ENCODE measurements at regions not wholly inside any gene's neighbourhood (a gene's known extent, or its start where the extent isn't known, plus 50 kb on each side); places are given as distances from the start of the nearest gene placed in this dataset.
"Not testable (repeated sequence)": the region's sequence is repeated elsewhere in the genome, so short reads cannot be mapped to it uniquely, and the experiment has no call there.

DNA sequence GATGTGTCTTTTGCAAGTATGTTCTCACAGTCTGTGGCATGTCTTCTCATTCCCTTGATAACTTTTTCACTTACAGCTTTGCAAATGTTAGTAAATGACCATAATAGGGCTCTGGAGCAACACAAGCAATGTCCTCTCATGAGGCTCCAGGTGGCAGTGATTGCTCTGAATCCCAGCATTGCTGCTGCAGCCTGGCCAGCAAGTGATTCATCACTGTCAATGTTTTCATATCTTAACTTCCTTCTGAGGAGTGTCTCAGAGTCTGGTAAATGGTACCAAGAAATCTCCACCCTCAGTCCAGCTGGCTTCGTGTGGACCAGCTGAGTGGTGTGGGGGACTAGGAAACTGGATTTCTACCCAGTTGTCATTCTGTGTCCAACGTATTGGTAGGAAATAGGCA is 139.6 kb downstream of the MYLK4 start:
- peak; percentile 31 for DNase-seq (ENCODE audit: low read depth, low spot score)

GRCh38 chr6:2608503-2608902 is 142.2 kb downstream of the MYLK4 start:
- DNase-seq (ENCODE audit: low read depth, low spot score) = no peak

- no peak for DNase-seq (ENCODE audit: low read depth, low spot score)
These were observed 150.4 kb downstream of the MYLK4 start for GRCh38 chr6:2600363-2600762.

DNA sequence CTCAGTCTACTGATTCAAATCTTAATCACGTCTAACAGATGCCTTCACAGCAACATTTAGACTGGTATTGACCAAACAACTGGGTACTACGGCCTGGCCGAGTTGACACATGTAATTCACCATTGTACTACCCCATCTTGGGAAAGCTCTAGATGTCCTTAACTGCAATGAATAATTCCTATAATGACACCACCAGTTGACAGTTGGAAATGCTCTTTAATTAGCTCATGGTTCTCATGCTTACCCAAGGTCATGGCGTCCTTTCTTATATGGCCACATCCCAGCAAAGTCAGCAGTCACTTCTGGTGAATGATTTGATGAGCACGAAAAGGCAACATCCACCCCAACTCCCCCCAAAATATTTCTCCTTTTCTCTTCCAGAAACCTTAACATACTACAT is 150.9 kb downstream of the MYLK4 start:
- no peak for DNase-seq (ENCODE audit: low read depth, low spot score)

DNA sequence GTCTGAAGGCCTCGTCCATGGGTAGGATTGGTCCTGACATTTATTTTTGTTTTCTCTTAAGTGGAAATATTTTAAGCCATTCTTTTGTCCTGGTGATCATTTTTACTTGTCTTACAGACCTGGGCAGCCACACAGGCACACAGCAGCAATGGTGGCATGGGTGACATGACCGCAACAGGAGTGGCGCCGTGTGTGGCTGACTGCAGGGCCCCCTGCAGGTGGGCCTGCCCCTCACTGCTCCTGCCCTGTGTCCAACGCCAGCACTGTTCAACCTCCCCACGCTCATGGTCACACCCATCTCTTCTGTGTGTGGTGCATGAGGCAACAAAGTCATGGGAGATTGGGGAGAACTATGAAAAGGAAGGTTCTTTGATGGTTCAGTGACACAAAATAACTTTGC is 151.9 kb downstream of the MYLK4 start:
- DNase-seq (ENCODE audit: low read depth, low spot score) = no peak

DNA sequence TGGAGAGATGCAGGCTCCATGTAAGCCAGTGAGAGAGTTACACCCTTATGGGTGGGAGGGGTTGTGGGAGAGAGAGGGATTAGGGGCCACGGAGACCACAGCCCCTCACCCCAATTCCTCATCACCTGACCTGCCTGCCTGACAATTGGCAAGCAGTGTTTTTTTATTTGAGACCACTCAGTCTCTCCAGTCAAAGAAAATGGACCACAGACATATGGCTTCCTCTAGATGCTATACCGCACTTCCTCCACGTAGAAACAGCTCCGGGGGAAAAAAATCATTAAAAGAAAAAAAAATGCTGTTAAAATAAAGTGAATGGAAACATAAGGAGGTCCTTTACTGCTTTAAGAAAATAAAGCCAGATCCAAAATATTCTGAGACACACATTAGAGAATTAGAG is 152.7 kb downstream of the MYLK4 start:
- DNase-seq (ENCODE audit: low read depth, low spot score) = no peak

DNA sequence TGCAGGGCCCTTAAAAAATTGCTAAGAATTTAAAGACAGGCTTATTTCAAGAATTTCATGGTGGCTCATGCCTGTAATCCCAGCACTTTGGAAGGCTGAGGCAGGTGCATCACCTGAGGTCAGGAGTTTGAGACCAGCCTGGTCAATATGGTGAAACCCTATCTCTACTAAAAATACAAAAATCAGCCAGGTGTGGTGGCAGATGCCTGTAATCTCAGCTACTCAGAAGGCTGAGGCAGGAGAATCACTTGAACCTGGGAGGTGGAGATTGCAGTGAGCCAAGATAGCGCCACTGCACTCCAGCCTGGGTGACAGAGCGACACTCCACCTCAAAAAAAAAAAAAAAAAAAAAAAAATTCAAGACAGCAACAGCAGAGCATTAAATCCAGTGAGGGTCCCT is 153.3 kb downstream of the MYLK4 start:
- not testable (repeated sequence) for DNase-seq (ENCODE audit: low read depth, low spot score)

DNA sequence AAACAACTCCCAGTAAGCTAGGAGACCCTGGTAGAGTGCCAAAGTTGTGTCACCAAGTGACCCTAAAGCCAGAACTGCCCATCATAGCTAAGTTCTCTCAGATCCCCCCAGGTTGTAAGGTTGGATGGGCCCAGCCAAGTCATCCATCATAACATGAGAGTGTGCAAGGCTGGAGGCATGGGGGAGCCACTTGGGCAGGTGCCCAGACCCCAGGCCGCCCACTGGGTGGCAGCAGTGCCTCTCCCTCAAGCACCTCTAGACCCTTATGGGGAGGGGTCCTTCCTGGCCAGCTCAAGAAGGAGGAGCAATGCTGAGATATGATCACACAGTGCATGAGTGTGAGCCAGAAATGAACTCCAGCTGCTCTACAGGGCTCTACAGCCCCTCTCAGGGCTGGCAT is 154.5 kb downstream of the MYLK4 start:
- no peak for DNase-seq (ENCODE audit: low read depth, low spot score)

DNA sequence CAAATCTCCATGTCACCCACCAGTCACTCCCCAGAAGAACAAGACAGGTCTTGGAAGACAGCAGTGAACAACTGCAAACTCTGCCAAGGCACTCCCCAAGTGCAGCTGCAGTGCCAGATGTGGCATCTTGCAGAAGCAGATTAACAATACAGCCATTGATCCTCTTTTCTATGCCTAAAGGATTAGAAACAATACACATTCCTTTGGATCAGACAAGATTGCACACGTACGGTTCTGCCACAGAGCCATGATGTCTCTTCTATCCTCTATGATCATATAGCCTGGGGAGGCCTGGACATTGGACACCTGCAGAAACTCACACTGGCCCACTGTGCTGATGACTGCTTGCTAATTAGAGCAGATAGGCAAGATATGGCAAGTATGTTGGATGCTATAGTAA is 155.9 kb downstream of the MYLK4 start:
- no peak for DNase-seq (ENCODE audit: low read depth, low spot score)

DNA sequence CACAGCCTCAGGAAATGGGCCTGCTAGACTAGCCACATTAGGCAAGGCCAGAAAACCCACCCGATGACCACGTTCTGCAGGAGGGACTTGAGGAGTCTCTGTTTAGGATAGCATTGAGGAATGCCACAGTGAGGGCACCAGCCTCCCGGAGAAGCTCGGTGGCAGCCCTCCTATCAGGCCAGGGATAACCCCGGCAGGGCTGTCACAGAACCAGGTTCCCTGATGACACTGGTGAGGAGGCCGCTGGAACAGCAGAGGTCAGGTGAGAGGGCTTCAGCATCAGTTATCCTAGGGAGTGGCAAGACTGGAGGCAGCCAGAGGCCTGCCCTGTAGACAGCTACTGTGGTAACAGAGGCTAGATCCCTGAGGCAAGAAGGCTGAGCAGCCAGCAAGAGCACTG is 157.6 kb downstream of the MYLK4 start:
- DNase-seq (ENCODE audit: low read depth, low spot score) = no peak

DNA sequence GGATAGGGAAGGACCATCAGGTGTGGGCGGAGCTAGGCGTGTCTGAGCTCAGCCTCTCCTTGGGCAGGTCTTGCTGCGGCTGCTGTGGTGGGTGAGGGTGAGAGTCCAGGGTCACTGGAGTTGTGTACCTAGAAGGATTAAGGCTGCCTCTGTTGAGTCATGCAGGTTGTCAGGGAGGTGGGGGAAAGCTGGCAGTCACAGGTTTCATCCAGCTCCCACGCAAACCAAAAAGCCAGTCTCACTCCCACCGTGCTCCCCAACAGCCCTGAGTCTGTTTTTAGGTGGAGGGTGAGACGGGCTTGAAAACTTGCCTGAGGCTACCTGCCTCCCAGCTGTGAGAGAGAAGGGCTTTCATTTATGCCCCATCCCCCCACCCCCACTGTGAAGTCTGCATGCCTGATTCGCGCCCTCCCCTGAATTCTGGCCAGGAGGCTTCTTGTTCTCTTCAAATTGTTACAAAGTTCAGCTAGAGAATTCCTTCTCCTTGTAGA is 161.5 kb downstream of the MYLK4 start:
- DNase-seq (ENCODE audit: low read depth, low spot score) = no peak

DNA sequence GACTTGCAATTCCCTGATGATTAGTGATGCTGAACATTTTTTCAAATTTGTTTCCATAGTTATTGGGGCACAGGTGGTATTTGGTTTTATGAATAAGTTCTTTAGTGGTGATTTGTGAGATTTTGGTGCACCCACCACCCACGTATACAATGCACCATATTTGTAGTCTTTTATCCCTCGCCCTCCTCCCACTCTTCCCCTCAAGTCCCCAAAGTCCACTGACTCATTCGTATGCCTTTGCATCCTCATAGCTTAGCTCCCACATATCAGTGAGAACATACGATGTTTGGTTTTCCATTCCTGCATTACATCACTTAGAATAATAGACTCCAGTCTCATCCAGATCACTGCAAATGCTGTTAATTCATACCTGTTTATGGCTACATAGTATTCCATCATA is 167.3 kb downstream of the MYLK4 start:
- DNase-seq (ENCODE audit: low read depth, low spot score) = no peak

- DNase-seq (ENCODE audit: low read depth, low spot score) = no peak
These were observed 168.5 kb downstream of the MYLK4 start for GRCh38 chr6:2582268-2582667.

DNA sequence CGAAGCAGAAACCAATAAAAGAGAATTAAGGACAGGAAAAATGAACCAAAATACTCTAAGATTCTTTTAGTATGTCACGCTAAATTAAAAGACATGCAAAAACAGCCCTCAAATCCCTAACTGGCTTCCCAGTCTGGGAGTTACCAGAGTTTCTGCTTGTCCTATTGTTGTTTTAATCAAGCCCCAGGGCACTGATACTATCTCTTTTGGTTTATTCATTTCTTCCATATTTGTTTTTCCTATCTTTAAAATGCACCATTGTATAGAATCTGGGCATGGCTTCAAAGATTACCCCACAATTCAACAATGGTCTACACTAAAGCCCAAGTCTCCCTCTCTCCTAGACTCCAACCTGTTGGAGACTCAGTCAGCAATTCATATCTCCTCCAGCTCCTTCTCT is 169.1 kb downstream of the MYLK4 start:
- DNase-seq (ENCODE audit: low read depth, low spot score) = no peak

DNA sequence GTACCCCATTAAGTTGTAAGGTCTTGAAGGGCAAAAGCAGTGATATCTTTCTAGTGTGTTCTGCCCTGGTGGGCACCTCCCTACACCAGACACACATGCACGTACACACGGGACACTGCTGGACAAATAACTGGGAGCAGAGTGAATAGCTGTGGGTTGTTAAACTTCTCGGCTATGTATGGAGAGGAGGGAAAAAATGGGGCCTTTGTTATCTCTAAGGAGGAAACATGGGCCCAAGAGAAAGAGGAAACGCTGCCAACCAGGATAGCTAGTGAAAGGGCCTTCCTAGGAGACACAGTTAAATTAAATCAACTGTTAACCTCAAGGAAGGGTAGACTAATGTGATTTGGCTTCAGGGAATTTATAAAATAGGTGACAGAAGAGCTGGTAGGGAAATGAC is 169.7 kb downstream of the MYLK4 start:
- DNase-seq (ENCODE audit: low read depth, low spot score) = no peak

- no peak for DNase-seq (ENCODE audit: low read depth, low spot score)
These were observed 170.7 kb downstream of the MYLK4 start for GRCh38 chr6:2579804-2580570.

DNA sequence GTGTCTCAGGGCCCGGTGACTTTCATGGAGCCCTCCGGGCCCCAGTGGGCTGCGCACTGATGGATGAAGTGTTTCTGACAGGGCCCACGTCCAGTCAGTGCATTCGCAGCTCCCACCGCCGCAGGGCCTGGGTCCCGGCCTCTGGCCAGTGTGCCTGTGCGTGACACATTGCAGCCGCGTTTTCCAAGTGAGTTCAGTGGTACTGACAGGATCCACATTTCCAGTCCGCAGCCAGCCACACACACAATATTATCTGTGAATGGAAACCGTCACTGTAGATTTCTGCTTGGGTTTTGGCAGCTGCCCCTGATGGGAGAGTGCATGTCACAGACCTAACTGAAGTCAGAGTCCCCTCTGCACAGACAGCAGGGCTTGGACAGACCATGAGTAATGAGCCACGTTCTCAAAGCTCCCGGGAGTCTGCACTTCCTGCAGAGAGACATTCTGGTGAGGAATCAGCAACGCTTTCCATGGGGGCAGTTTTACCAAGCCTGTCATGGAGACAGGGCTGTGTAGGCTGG is 171.4 kb downstream of the MYLK4 start:
- DNase-seq (ENCODE audit: low read depth, low spot score) = no peak

DNA sequence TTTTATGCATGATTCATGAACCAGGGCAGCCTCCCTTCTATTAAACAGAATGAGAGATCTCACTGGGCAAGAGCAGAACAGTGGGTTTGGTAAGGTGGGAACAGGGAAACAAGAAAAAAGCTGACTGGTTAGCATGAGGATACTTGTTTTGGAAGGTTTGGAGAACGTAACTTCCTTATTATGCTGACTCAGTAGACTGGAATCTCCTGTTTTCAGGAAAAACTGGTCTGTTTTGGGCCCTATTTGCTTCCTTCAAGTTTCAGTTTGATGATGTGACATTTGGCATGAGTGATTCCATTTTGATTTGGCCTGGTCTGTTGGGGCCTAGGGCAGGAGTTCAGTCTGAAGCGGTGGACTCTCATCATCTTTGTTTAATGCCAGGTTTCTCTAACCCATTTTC is 172.0 kb downstream of the MYLK4 start:
- DNase-seq (ENCODE audit: low read depth, low spot score) = peak; percentile 19

DNA sequence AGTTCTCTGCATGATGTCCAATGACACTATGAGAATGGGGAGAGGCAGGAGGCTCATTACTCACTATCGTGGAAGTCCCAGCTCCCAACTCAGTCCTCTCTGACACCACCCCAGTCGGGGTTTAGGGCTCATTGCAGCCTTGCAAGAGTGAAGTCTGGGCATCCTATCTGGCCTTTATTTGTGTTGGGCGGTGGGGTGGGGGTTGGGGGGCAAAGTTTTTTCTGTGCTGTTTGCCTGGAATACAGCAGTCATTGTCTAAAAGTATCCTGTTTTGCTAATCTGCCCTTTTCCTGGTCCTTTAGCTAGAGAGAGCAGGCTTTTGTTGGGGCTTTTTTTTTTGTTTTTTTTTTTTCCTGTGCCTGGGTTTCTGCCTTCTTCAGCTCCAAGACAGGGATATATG is 174.2 kb downstream of the MYLK4 start:
- DNase-seq (ENCODE audit: low read depth, low spot score) = no peak

GRCh38 chr6:2575236-2575635 is 175.5 kb downstream of the MYLK4 start:
- no peak for DNase-seq (ENCODE audit: low read depth, low spot score)

- not testable (repeated sequence) for DNase-seq (ENCODE audit: low read depth, low spot score)
These were observed 181.3 kb downstream of the MYLK4 start for GRCh38 chr6:2569420-2569819.

DNA sequence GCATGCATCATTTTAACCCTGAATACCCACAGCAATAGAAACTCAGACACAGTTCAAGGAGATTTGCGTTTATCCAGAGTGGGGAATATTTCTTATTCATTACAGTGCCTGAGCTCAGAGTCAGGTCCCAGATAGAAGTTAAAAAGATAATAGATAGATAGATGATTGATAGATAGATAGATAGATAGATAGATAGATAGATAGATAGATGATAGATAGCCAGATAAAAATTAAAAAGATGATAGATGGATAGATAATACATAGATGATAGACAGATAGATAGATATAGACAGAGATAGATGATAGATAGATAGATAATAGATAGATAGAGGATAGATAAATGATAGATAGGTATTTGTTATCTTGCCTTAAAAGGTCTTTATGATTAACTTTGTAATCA is 184.7 kb downstream of the MYLK4 start:
- no peak for DNase-seq (ENCODE audit: low read depth, low spot score)

GRCh38 chr6:2565499-2565898 is 185.2 kb downstream of the MYLK4 start:
- no peak for DNase-seq (ENCODE audit: low read depth, low spot score)

GRCh38 chr6:2563635-2564034 is 187.1 kb downstream of the MYLK4 start:
- DNase-seq (ENCODE audit: low read depth, low spot score) = peak; percentile 49
